Large intestine (tissue), 3 donors: ENCODE measurements at regions not wholly inside any gene's neighbourhood (a gene's known extent, or its start where the extent isn't known, plus 50 kb on each side); places are given as distances from the start of the nearest gene placed in this dataset.

Source experiments
- DNase-seq, 2 donors: peaks; one replicate each; pipeline versions ENCODE4 v3.0.0 to v3.0.0-alpha.2; 2013
- H3K27ac ChIP-seq: one replicate; pipeline ENCODE4 v1.5.1; 2013; ENCODE audit warnings: low read length
- H3K27me3 ChIP-seq: 2 replicates; pipeline ENCODE4 v1.6.1; 2013; ENCODE audit warnings: low read length; ENCODE audit not compliant: control insufficient read depth, insufficient read depth
- H3K36me3 ChIP-seq: 2 replicates; pipeline ENCODE4 v1.6.1; 2013; ENCODE audit warnings: low read length; ENCODE audit not compliant: control insufficient read depth, insufficient read depth
- H3K4me1 ChIP-seq: one replicate; pipeline ENCODE4 v1.6.1; 2013; ENCODE audit warnings: low read length; ENCODE audit not compliant: control insufficient read depth, insufficient read depth
- H3K4me3 ChIP-seq: one replicate; pipeline ENCODE4 v1.5.1; 2013; ENCODE audit warnings: low read length
- H3K9me3 ChIP-seq: one replicate; pipeline ENCODE4 v1.6.1; 2013; ENCODE audit warnings: mild to moderate bottlenecking, low read depth, low read length, moderate library complexity; ENCODE audit not compliant: control insufficient read depth
- WGBS: methylation state at CpG from one replicate; pipeline ENCODE4 v1.1.5; 2013; ENCODE audit warnings: low lambda C conversion rate; ENCODE audit not compliant: insufficient coverage; 5-methylcytosine and 5-hydroxymethylcytosine counted together

DNA sequence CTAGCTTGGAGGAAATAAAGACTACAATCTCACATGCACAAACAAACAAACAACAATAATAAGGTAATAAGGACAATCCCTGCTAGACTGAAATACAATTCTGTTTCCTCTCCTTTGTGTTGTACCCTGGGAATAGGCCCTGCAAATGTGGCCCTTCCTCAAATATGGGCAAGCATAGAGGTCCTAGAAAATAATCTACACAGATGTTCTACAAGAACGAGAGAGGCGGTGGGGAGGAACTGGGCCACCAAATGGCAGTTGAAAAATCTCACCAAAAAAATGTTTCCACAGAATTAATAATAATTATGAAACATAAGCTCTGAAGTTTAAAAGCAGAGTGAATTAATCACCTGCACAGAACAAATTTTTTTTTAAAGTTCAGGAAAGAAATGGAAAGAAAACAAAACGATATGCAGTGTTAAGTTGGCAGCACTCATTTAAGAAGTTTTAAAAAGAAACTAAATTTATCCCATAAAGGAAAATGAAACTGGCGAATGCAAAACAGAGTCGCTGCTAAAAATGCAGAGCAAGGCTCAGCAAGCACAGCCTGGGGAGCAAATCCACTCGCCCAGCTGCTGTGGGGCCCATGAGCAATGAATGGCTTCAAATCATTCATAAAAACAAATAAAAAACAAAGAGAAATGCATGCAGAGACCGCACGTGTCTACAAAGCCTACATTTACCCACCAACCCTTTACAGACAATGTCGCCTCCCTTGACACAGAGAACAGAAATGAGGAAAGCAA is 475.4 kb downstream of the OCA2 start:
- WGBS, result 91% methylated on average over 6 of the region's 9 CpGs
- Histone ChIP-seq H3K9me3 (peaks cover 2% of the 10 kb centered on the region), H3K27me3 (no peaks in the 10 kb centered on the region), H3K36me3 (no peaks in the 10 kb centered on the region), H3K27ac (no peak overlapping the region), H3K4me3 (no peak overlapping the region), H3K4me1 (no peaks in the 10 kb centered on the region)
- no peak for DNase-seq

DNA sequence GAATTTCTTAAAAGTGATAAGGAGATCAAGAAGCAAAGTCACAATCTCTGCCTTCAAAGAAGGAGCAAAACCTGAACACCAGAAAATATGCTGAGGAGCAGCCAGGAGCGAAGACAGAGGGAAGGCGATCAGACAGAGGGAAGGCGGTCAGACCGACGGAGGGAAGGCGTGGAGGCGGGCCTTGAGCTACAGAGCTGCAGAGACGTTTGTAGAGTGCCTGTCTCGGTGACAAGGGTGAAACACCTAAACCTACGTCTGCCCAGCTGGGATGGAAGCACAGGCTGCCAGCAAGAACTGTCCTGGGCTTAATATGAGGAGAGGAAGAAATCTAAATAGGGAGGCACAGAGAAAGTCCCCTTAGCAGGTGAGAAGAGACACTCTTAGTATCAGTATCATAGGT is 476.0 kb downstream of the OCA2 start:
- no peaks in the 10 kb centered on the region for H3K27me3 ChIP-seq
- H3K9me3 ChIP-seq, result peaks cover 2% of the 10 kb centered on the region
- H3K4me1 ChIP-seq, result no peaks in the 10 kb centered on the region
- peak in 1 of 2 donors; percentile 4 for DNase-seq
- H3K27ac ChIP-seq, result no peak overlapping the region
- H3K4me3 ChIP-seq, result no peak overlapping the region
- no peaks in the 10 kb centered on the region for H3K36me3 ChIP-seq
- WGBS, result 60% methylated on average over 1 of the region's 10 CpGs

DNA sequence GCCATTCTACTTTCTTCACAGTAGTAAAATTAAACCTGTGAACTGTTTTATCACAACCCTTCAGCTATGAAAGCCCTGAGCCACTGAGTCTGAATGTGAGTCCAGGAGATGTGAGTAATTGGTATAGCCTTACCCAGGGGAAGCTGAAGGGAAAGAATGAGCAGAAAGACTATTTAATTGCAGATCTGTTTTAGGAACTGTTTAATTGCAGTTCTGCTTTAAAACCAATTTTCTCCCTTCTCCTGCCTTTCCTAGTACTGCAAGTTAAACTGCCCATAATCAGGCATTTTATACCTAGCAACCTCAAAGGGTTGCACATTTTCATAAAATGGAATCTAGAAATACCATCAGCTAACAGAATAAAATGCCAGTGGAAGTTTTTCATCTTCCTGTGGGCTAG is 476.7 kb downstream of the OCA2 start:
- Histone ChIP-seq H3K4me1 (no peaks in the 10 kb centered on the region), H3K27ac (no peak overlapping the region), H3K27me3 (no peaks in the 10 kb centered on the region), H3K4me3 (no peak overlapping the region), H3K9me3 (no peaks in the 10 kb centered on the region), H3K36me3 (no peaks in the 10 kb centered on the region)
- DNase-seq, result no peak

DNA sequence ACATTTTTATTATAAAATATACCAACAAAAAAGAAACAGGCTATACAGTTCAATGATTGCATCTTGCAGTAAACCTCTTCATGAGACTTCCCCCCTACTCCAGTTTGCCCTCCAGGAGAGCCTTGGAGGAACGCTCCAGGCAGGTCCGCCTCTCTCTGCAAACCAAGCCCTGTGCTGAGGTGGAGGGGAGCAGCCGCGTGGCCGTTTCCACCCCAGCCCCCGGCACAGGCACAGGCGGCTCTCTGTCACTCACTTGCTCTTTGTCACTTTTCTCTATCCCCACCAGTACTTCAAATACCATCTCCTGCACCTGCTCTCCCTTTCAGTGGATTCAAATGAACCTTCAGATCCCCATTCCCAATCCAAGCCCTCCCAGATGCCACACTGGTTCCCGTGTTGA is 479.9 kb downstream of the OCA2 start:
- H3K4me1 ChIP-seq, result no peaks in the 10 kb centered on the region
- H3K36me3 ChIP-seq, result no peaks in the 10 kb centered on the region
- no peak overlapping the region for H3K27ac ChIP-seq
- DNase-seq, result no peak
- H3K9me3 ChIP-seq, result no peaks in the 10 kb centered on the region
- H3K27me3 ChIP-seq, result no peaks in the 10 kb centered on the region
- no peak overlapping the region for H3K4me3 ChIP-seq
- WGBS, result no CpG with 5 or more reads among the region's 8 CpGs

DNA sequence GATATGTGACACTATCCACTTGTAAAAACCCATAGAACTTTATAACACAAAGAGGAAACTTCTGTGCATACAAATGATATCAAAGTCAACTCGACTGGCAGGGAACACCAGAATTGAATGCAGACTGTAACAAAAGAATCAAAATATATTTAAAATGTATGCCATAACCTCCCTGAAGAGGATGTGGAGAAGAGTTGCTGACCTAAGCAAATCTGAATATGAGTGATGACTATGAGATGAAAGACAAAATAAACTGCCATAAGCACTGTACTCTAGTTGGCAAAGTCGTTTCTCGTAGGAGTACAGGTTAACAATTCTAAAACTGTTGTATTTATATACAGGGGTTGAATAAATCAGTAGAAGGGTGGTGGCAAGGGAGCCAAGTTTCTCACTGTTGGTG is 482.1 kb downstream of the OCA2 start:
- Histone ChIP-seq H3K4me3 (no peak overlapping the region), H3K4me1 (no peaks in the 10 kb centered on the region), H3K9me3 (no peaks in the 10 kb centered on the region), H3K36me3 (no peaks in the 10 kb centered on the region), H3K27ac (no peak overlapping the region), H3K27me3 (no peaks in the 10 kb centered on the region)
- 95% methylated on average over 2 of the region's 3 CpGs for WGBS
- DNase-seq, result no peak

DNA sequence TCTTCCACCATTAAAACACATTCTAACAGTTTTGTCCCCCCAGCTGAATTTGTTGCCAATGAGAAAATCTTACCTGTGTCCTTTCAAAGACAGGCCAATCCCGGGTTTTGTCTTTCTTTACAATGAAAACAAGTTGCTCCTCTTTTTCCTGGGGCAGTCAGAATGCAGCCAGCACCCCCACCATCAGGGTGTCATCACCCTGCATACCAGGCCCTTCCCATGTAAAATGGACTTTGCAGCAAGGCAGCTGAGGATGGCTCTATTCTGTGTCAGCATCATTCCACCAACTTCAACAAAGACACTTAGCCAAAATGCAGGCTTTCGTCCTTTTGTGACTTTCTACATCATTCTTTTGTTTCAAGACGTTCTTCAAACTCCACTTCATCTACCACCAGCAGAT is 490.9 kb downstream of the OCA2 start:
- Histone ChIP-seq H3K4me1 (no peaks in the 10 kb centered on the region), H3K27me3 (no peaks in the 10 kb centered on the region), H3K4me3 (no peak overlapping the region), H3K9me3 (no peaks in the 10 kb centered on the region), H3K36me3 (no peaks in the 10 kb centered on the region), H3K27ac (no peak overlapping the region)
- 62% methylated on average over 2 of the region's 3 CpGs for WGBS
- no peak for DNase-seq

DNA sequence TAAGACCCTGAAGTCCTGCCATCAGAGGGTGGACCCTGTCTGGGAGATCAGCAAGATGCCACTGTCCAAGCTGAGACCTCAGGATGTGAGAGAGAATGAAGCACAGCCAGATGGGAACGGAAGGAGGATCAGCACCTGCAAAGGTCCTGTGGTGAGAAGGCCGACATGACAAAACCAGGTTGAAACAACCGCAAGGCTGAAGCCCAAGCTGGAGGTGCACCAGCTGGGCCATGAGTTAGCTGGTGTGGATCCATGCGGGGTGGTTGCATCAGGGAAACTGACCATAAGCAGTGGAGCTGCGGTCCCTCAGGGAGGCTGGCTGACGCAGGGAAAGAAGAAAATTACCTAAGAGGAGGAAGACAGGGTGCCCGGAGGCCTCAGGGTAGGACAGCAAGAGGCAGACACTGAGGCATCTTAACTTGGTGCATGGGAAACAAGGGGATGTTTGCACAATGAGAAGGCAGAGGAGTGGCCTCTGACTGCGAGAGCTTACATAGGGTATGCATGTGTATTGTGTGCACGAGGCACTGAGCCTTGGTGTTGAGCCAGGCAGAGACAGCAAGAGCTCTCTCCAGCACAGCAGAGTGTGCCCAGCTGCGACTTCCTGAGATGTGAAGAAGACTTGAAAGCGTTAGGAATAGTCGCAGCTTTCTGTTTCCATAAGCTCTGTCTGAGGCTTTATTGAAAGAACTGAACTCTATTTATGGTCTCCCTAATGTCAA is 497.7 kb downstream of the OCA2 start:
- Histone ChIP-seq H3K27me3 (no peaks in the 10 kb centered on the region), H3K4me1 (no peaks in the 10 kb centered on the region), H3K4me3 (no peak overlapping the region), H3K27ac (no peak overlapping the region), H3K9me3 (no peaks in the 10 kb centered on the region), H3K36me3 (no peaks in the 10 kb centered on the region)
- 52% methylated on average over 3 of the region's 12 CpGs for WGBS
- DNase-seq, result peak in 1 of 2 donors; percentile 6

DNA sequence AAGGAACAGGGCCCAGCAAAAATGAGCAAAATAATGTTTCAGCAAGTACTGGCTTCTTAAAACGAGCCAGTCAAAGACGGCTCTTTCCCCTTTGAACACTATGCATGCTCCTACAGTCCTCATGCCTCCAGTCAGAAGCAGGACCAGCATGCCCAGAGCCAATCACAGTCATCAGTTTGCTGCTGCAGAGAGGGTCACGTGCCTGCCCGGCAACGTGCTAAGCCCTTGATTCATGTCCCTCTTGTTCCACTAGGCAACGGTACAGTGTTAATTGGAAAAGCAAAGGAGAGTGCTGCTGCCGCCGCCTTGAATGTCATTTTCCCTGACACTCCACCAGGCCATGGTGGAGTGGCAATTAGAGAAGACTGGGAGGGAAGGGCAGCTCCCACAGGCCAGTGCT is 500.1 kb downstream of the OCA2 start:
- no peak overlapping the region for H3K27ac ChIP-seq
- H3K36me3 ChIP-seq, result no peaks in the 10 kb centered on the region
- no peaks in the 10 kb centered on the region for H3K27me3 ChIP-seq
- H3K4me3 ChIP-seq, result no peak overlapping the region
- no CpG with 5 or more reads among the region's 8 CpGs for WGBS
- no peak for DNase-seq
- H3K9me3 ChIP-seq, result no peaks in the 10 kb centered on the region
- H3K4me1 ChIP-seq, result no peaks in the 10 kb centered on the region

DNA sequence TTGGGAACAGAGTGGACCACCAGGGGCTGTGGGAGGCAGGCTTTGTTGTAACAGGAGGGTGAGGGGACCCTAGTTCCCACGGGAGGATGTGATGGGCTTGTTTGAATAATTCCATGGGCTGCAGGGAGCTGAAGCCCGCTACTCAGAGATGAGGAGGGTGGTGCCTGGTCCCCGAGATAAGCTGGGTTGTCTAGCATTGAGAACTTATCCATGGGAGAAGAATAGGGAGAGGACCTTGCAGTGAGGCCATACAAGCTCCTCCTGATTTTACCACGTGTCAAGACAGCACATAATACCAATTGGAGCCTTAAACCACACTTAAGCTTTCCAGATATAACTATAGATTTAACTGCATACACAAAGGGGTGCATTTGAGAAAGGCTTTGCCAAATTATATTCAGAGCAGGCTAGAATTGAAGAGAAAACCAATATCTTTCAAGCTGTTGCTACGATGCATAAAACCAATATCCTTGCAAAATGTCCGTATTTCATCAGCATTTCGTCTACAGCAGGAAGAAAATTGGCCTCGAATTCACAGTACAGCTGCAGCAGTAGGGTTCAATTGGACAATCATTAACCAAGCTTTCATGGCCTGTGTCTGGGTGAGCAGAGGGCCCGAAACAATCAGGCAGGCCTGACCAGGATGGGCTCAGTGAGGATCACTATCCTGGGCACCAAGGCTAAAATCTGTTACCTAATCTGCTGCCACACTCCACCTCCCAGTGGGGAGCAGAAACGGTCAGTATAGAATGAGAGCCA is 500.7 kb downstream of the OCA2 start:
- H3K4me1 ChIP-seq, result no peaks in the 10 kb centered on the region
- WGBS, result 100% methylated on average over 1 of the region's 10 CpGs
- H3K9me3 ChIP-seq, result no peaks in the 10 kb centered on the region
- DNase-seq, result no peak
- no peak overlapping the region for H3K4me3 ChIP-seq
- no peaks in the 10 kb centered on the region for H3K36me3 ChIP-seq
- H3K27ac ChIP-seq, result no peak overlapping the region
- no peaks in the 10 kb centered on the region for H3K27me3 ChIP-seq

DNA sequence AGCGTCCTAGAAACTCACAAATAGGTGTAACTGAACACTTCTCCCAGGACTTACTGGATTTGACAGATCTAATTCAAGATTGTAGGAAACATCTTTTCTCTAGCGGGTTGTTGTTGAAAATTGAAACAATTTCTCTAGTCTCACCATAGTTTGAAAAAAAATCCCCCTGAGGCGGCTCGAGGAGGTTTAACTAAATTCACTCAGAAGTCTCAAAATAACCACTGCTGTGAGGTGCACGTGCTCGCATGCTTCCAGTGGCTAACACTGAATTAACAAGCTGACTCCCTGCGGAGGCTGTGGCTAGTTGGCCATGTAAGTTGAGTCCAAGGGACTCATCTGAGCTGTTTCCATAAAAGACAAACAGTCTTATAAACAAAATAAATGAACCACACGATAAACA is 503.9 kb downstream of the OCA2 start:
- H3K9me3 ChIP-seq, result no peaks in the 10 kb centered on the region
- DNase-seq, result no peak
- H3K4me3 ChIP-seq, result no peak overlapping the region
- H3K36me3 ChIP-seq, result no peaks in the 10 kb centered on the region
- H3K27ac ChIP-seq, result no peak overlapping the region
- no peaks in the 10 kb centered on the region for H3K27me3 ChIP-seq
- no peaks in the 10 kb centered on the region for H3K4me1 ChIP-seq
- WGBS, result no CpG with 5 or more reads among the region's 8 CpGs
